ENCODE measurements at regions not wholly inside any gene's neighbourhood (a gene's known extent, or its start where the extent isn't known, plus 50 kb on each side); places are given as distances from the start of the nearest gene placed in this dataset.

GRCh38 chr13:103306163-103306562, 239.9 kb upstream of the SLC10A2 start:
- no peaks in the 10 kb centered on the region for H3K36me3 ChIP-seq (ENCODE audit: control insufficient read depth, insufficient read depth, low read length)
- no peak for DNase-seq (ENCODE audit: extremely low read depth, insufficient read length)
- no peak overlapping the region for H3K4me3 ChIP-seq (replicated peaks; ENCODE audit: low read depth, low read length)
- no peaks in the 10 kb centered on the region for H3K27me3 ChIP-seq (replicated peaks; ENCODE audit: control insufficient read depth, insufficient read depth, low read length)
- TF ChIP-seq, protein P1, sequence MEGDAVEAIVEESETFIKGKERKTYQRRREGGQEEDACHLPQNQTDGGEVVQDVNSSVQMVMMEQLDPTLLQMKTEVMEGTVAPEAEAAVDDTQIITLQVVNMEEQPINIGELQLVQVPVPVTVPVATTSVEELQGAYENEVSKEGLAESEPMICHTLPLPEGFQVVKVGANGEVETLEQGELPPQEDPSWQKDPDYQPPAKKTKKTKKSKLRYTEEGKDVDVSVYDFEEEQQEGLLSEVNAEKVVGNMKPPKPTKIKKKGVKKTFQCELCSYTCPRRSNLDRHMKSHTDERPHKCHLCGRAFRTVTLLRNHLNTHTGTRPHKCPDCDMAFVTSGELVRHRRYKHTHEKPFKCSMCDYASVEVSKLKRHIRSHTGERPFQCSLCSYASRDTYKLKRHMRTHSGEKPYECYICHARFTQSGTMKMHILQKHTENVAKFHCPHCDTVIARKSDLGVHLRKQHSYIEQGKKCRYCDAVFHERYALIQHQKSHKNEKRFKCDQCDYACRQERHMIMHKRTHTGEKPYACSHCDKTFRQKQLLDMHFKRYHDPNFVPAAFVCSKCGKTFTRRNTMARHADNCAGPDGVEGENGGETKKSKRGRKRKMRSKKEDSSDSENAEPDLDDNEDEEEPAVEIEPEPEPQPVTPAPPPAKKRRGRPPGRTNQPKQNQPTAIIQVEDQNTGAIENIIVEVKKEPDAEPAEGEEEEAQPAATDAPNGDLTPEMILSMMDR (IDR thresholded peaks at IDR 0.05; ENCODE audit: insufficient read depth, low read length, poor library complexity, severe bottlenecking), result no peak

DNA sequence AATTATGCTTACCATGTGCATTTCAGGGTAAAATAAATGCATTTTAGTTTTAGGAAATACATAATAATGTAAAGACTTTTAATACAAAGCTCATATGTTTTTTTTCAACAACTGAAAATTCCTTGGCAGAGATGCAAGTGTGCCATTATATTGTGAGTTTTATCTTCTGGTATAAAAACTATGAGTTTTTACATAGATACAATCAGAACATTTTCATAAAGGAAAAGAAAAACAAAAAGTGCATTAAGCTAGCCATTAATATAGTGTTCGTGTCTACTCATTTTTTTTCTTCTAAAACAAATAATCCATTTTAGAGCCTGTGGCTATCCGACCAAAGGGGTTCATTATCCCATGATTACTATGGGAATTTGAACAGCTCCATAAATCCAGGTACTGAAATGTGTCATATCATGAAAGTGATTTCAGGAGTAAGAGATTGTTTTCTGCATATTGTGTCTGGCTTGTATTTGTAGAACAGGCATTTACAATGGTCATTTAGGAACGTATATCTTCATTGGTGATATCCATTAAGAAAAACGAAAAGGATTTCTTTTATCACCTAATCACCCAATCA, 236.9 kb upstream of the SLC10A2 start:
- TF ChIP-seq, protein P1 (IDR thresholded peaks at IDR 0.05; ENCODE audit: insufficient read depth, low read length, poor library complexity, severe bottlenecking), result no peak
- no peak for DNase-seq (ENCODE audit: extremely low read depth, insufficient read length)
- no peak overlapping the region for H3K4me3 ChIP-seq (replicated peaks; ENCODE audit: low read depth, low read length)
- no peaks in the 10 kb centered on the region for H3K36me3 ChIP-seq (ENCODE audit: control insufficient read depth, insufficient read depth, low read length)
- H3K27me3 ChIP-seq (replicated peaks; ENCODE audit: control insufficient read depth, insufficient read depth, low read length), result no peaks in the 10 kb centered on the region

DNA sequence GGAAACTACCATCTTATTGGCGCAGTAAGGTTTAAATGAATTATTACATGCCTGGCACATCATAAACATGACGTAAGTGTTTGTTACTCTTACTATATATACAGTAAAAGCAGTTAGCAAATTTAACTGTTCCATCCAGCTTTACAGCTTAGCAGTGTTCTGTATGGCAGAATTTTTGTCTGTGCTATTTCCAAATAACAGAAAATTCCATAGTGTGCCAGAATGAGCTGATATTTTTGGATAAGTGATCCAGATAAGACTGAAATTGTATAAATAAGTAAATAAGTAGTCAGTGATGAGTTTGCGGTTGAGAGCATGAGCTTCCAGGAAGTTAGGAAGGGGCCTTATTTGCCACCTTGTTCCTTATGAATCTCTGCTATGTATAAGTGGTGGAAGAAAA, 236.5 kb upstream of the SLC10A2 start:
- Histone ChIP-seq H3K27me3 (replicated peaks; ENCODE audit: control insufficient read depth, insufficient read depth, low read length) (no peaks in the 10 kb centered on the region), H3K4me3 (replicated peaks; ENCODE audit: low read depth, low read length) (no peak overlapping the region), H3K36me3 (ENCODE audit: control insufficient read depth, insufficient read depth, low read length) (no peaks in the 10 kb centered on the region)
- TF ChIP-seq, protein P1 (IDR thresholded peaks at IDR 0.05; ENCODE audit: insufficient read depth, low read length, poor library complexity, severe bottlenecking), result no peak
- no peak for DNase-seq (ENCODE audit: extremely low read depth, insufficient read length)

DNA sequence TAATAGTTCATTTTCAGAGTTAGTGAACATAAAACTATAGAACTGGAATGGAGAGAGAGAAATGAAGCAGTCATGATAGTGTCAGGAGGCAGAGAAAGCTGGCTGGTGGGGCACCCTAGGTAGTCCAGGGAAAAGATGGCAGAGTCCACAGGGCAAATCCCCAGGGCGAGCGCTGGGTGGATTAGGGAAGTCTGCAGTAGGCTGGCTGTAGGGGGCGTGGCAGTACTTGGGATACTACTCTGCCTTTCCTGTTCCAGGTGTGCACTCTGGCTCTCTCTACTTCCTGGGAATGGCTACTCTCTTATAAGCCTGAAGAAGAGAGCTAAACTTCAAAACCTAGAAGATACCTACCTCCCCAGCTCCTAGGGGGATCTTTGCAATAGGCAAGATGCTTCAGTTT, 232.9 kb upstream of the SLC10A2 start:
- H3K36me3 ChIP-seq (ENCODE audit: control insufficient read depth, insufficient read depth, low read length), result no peaks in the 10 kb centered on the region
- no peaks in the 10 kb centered on the region for H3K27me3 ChIP-seq (replicated peaks; ENCODE audit: control insufficient read depth, insufficient read depth, low read length)
- DNase-seq (ENCODE audit: extremely low read depth, insufficient read length), result no peak
- TF ChIP-seq, protein P1 (IDR thresholded peaks at IDR 0.05; ENCODE audit: insufficient read depth, low read length, poor library complexity, severe bottlenecking), result no peak
- no peak overlapping the region for H3K4me3 ChIP-seq (replicated peaks; ENCODE audit: low read depth, low read length)

- H3K36me3 ChIP-seq (ENCODE audit: control insufficient read depth, insufficient read depth, low read length), result no peaks in the 10 kb centered on the region
- no peak overlapping the region for H3K4me3 ChIP-seq (replicated peaks; ENCODE audit: low read depth, low read length)
- TF ChIP-seq, protein P1 (IDR thresholded peaks at IDR 0.05; ENCODE audit: insufficient read depth, low read length, poor library complexity, severe bottlenecking), result no peak
- no peak for DNase-seq (ENCODE audit: extremely low read depth, insufficient read length)
- no peaks in the 10 kb centered on the region for H3K27me3 ChIP-seq (replicated peaks; ENCODE audit: control insufficient read depth, insufficient read depth, low read length)
Measured at GRCh38 chr13:103297083-103297482, 230.9 kb upstream of the SLC10A2 start.
